GM19438 (cell line): ENCODE measurements at regions not wholly inside any gene's neighbourhood (a gene's known extent, or its start where the extent isn't known, plus 50 kb on each side); places are given as distances from the start of the nearest gene placed in this dataset.
"Not testable (repeated sequence)": the region's sequence is repeated elsewhere in the genome, so short reads cannot be mapped to it uniquely, and the experiment has no call there.

ENCODE experiments used
- ATAC-seq: cut with Tn5 transposase; IDR thresholded peaks from one replicate; pipeline ENCODE4 v1.9.1; 2021; ENCODE audit warnings: low read depth; ENCODE audit not compliant: unreplicated experiment

- ATAC-seq: no peak
Measured at GRCh38 chr6:170200458-170200891, 90.4 kb downstream of the DLL1 start.

DNA sequence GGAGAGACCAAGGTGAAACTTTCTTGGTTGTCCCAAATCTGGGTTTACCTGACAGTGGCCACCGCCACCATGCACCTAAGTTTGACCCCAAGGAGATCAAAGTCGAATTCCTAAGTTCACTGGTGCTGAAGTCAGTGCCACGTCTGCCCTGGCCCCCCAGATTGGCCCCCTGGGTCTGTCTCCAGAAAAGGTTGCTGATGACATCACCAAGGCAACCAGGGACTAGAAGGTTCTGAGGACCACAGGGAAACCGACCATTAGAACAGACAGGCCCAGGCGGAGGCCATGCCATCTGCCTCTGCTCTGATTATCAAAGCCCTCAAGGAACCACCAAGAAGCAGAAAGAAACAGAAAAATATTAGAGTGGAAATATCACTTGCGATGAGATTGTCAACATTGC is 91.2 kb downstream of the DLL1 start:
- ATAC-seq: no peak

- ATAC-seq: no peak
Measured at GRCh38 chr6:170198298-170198697, 92.6 kb downstream of the DLL1 start.

- no peak for ATAC-seq
Measured at GRCh38 chr6:170193326-170193821, 97.5 kb downstream of the DLL1 start.

DNA sequence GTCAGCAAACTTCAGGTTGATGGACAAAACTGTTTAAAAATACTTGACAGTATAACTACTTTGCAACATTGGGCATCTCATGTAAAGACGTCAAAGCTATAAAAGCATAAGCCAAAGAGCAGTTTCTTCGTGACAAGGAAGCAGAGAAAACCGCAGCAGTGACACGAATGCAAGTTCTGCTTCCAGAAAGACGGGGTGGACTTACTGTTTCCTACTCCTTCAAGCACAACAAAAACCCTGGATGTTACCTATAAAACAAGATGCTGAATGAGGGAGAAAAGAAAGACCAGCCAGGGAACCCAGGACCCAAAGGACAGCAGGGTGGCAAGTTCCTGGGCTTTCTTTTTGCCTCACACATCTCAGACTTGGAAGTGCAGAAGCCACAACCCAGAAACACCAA is 98.0 kb downstream of the DLL1 start:
- ATAC-seq: no peak

GRCh38 chr6:170192101-170192500 is 98.8 kb downstream of the DLL1 start:
- not testable (repeated sequence) for ATAC-seq

- ATAC-seq: no peak
Measured at GRCh38 chr6:170190046-170190445, 100.8 kb downstream of the DLL1 start.

DNA sequence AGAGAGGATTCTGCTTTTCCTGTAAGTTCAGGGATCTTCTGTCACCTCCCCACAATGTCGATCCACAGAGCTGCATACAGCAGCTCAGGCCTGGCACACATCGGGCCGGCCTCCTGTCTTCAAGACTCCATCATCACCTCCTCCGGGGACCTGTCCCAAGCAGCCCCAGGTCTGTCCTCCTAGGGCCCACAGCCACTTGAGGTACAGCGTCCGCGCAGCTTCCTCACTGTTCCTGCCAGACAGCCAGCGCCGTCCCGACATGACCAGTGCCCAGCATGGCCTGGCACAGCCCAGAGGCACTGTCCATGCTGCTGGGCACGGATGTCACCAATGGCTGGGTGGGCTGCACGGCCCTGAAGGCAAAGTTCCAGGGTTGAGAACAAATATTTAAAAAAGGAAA is 101.6 kb downstream of the DLL1 start:
- ATAC-seq: no peak

DNA sequence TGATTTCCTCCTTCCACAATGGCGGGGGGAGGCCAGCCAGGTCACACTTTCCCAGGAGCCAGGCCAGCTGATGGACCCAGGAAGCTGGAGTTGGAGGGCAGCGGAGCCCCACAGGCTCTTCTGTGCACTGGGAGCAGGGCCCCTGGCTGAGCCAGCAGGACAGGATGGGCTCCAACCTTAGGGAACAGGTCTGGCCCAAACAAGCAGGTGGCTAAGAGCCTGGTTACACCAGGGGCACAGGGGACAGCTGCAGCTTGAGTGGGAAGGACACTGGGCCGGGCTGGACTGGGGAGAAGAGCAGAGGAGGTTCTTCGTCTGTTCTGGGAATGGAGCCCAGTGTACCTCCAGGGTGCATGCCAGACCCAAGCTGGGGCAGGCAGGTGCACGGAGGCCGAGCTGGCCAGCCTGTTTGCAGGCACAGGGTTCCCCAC is 102.3 kb downstream of the DLL1 start:
- ATAC-seq: no peak

DNA sequence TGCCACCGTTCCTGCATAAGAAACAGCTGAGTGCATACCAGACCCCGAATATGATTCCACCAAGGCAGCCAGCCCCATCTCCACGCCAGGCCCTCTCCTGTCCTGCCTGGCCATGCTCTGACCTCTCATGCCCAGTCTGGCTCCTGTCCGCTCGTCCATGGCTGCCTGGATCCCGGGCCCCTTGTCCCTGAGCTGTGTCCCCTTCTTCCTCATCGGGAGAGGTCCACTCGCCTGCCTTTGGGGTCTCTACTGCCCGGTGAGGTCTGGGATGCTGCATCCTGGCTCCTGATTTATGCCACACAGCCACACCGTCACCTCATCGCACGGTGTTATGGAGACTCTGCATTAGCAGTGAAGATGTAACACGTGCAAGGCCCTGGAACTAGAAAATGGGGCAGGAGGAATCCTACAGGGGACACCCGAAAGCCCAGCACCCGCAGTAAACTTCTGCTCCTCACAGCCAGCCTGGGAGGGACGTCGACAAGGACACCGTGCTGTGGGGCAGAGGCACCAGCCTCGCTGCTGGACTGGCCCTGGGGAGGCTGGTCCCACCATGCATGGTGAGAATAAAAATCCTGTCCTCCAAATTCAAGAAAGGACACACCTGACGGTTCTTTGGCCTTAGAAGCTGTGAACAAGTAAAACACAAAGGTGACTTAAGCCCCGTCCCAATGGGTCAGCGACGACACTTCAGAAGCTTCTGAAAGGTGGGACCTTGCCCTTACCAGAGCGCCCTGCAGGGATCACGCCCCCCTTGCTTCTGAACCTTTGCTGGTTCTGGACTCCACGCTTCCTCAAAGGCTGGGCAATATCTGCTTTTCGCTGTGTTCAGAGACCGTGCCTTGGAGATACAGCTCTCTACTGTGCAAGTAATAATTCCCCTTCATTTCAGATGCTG is 103.0 kb downstream of the DLL1 start:
- ATAC-seq: no peak

GRCh38 chr6:170186941-170187668 is 103.8 kb downstream of the DLL1 start:
- ATAC-seq: no peak

DNA sequence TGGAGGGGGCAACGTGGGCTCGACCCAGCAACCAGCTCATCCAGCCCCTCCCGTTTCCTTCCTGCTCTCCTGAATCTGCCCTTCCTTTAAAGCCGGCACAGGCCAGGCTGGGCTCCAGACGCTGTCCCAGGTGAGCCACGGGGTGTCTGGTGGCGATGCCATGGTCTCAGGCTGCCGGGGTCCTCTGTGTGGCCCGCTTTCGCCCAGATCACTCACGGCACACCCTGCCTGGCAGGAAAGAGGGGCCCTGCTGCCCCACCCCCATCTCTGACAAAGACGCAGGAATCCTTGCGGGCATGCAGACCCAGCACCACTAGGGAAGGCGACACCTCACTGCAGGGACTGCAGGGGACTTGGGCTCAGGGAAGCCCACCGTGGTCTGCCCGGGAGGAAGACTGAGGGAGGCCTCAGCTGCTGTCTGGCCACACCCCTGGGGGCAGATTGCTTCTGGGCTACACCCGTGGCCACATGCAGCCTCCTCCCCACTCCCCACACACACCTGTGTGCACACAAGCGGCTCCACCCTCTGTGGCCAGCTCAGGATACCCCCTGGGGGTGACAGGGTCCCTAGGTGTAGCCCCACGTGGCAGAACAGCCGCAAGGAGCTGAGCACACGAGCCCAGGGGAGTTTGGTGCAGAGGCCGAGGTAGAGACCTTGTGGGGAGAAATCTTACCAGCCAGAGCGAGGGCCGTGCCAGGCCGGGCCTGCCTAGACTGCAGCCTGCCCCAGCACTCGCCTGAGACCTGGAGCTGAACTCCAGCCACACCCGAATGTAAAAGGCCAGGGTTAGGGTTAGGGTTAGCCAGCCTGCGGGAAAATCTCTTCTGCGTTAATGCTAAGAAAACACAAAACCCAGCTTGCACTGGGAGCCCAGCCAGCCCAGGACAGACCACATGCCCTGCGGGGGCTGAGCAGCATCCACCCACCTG is 104.6 kb downstream of the DLL1 start:
- no peak for ATAC-seq

DNA sequence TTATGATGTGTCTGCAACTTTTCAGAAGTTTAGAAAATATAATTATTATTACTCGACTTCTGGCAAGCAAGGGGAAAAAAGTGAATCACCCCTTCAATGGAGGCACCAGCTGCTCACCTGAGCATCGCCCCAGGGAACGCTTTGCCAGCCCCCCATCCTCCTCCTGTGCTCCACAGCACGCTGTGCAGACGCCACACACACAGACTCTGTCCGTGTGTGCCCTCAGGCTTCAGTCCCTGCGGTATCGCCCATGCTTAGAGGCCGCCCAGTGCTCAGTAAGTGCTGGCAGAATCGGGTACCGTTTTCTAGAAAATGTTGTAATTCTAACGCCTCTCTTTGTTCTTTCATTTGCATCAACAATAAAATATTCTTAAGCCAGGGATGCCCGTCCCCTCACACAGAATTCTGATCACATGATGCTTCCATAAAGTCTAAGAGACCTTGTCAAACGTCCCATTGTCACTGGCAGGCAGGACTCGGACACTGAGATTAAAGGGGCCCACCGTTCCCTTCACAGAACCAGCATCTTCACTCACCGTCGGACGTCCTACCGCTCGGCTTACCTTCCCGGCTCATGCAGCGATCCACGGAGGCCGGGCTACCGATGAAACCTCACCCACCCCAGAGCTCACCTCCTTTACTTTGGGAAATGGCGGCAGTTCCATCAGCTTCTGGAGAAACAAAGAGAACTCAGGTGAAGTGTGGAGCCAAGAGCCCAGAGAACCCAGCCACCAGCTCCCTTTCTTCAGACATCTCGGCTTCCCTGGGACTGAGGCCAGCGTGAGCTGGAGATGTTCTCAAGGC is 105.5 kb downstream of the DLL1 start:
- ATAC-seq: no peak

- ATAC-seq: no peak
Measured at GRCh38 chr6:170184316-170184715, 106.6 kb downstream of the DLL1 start.

DNA sequence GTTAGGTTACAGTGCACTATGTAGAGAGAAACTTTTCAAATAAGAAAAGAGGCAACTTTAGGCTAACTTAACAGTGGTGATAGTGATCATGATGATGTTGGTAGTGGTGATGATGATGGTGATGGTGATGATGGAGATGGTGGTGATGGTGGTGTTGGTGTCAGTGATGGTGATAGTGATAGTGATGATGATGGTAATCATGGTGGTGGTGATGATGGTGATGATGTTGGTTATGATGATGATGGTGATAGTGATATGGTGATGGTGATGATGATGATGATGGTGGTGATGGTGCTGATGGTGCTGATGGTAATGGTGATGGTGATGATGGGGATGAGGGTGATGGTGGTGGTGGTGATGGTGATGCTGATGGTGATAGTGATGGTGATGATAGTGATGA is 107.4 kb downstream of the DLL1 start:
- ATAC-seq: no peak

DNA sequence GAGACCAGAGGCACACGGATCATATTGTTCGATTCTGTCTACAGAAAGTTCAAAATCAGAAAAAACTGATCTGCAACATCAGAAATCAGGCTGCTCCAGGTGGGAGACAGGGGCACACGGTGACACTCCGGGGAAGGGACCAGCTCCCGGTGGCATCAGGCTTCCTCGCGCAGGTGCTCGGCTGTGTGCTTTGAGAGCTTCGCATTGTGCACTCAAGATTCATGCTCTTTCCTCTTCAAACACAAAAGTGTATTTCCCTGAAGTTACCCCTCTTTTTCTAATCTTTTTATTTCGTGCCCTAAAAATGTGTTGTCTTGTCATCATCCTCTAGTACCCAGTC is 108.1 kb downstream of the DLL1 start:
- ATAC-seq: no peak

DNA sequence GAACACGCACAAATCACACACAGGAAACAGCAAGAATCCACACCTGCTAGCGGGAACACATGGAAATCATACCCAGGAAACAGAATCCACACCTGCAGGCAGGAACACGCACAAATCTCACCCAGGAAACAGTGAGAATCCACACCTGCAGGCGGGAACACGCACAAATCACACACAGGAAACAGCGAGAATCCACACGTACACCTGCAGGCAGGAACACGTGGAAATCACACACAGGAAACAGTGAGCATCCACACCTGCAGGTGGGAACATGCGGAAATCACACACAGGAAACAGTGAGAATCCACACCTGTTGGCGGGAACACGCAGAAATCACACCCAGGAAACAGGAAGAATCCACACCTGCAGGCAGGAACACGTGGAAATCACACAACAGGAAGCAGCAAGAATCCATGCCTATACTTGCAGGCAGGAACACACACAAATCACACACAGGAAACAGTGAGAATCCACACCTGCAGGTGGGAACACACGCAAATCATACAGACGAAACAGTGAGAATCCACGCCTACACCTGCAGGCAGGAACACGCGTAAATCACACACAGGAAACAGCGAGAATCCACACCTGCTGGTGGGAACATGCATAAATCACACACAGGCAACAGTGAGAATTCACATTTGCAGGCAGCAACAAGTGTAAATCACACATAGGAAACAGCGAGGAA is 108.6 kb downstream of the DLL1 start:
- ATAC-seq: no peak

DNA sequence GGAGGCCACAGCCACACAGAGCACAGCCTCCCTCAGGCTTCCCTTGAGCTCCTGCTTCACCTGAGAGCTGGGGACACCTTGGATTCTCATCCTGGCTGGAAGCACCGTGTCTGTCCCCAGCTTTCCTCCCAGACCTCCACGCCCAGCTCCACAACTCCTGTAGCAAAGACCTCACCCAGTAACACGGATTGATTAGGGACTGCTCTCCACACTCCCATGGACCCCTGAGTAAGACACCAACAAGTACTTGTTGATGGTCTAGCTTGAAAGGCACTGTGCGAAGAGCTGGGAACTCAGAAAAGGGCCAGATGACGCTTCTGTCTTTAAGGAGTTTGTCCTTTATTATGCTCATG is 109.6 kb downstream of the DLL1 start:
- ATAC-seq: no peak

DNA sequence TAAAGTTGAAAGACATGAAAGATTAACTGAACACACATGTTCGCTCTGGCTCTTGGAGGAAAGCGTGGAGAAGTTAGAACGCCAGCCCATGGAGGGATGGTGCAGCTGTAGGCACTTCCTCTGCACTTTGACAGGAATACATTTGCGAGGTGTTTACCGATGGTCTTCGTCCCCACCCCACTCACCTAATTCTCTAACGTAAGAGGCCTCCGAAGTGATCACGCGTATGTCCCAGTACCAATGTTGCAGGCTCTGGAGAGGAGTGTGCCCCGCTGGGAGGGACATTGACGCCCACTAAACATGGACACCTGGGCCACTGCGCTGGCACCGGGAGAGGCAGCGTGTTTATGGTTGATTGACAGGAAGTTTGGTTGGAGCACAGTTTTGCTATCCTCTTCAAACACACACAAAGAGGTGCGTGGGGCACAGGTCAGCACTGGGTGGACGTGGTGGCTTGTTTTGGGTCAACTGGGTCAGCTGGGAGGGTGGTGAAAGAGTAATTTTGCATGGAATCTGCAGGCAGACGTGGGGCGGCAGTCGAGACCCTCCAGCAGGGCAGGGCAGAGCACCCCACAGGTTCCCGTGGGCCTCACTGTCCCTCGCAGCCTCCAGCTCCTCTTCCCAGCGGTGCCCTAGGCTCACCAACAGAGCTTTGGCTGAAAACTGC is 110.1 kb downstream of the DLL1 start:
- no peak for ATAC-seq
